Smooth muscle cell (in vitro differentiated cells): ENCODE measurements at regions not wholly inside any gene's neighbourhood (a gene's known extent, or its start where the extent isn't known, plus 50 kb on each side); places are given as distances from the start of the nearest gene placed in this dataset.

Experiments used
- DNase-seq: peaks from one replicate; lab custom pipeline; 2025; ENCODE audit not compliant: unreplicated experiment; lab: John Stamatoyannopoulos, UW
- H2AFZ ChIP-seq: fragments of 200-600 bp; sonication (generic); 2 replicates; pipeline ENCODE4 v1.6.0; 2016; ENCODE audit warnings: antibody characterized with exemption, low read depth, mild to moderate bottlenecking
- H3F3A ChIP-seq: fragments of 200-600 bp; sonication (generic); 2 replicates; pipeline ENCODE4 v1.6.0; 2017; ENCODE audit warnings: antibody characterized with exemption, low read depth
- H3K27ac ChIP-seq: fragments of 200-600 bp; sonication (generic); 2 replicates; pipeline ENCODE4 v1.5.1; 2016; ENCODE audit warnings: low read depth, mild to moderate bottlenecking
- H3K27me3 ChIP-seq: fragments of 200-600 bp; sonication (generic); 2 replicates; pipeline ENCODE4 v1.6.1; 2016; ENCODE audit warnings: low read depth, mild to moderate bottlenecking
- H3K36me3 ChIP-seq: fragments of 200-600 bp; sonication (generic); 2 replicates; pipeline ENCODE4 v1.5.1; 2016; ENCODE audit warnings: low read depth
- H3K4me1 ChIP-seq: fragments of 200-600 bp; sonication (generic); 2 replicates; pipeline ENCODE4 v1.5.1; 2016; ENCODE audit warnings: low read depth
- H3K4me2 ChIP-seq: fragments of 200-600 bp; sonication (generic); 2 replicates; pipeline ENCODE4 v1.6.0; 2016; ENCODE audit warnings: mild to moderate bottlenecking
- H3K4me3 ChIP-seq: fragments of 200-600 bp; sonication (generic); 2 replicates; pipeline ENCODE4 v1.5.1; 2016; ENCODE audit warnings: mild to moderate bottlenecking
- H3K79me2 ChIP-seq: fragments of 200-600 bp; sonication (generic); 2 replicates; pipeline ENCODE4 v1.6.0; 2016; ENCODE audit warnings: low read depth, mild to moderate bottlenecking
- H3K9ac ChIP-seq: fragments of 200-600 bp; sonication (generic); 2 replicates; pipeline ENCODE4 v1.6.0; 2016; ENCODE audit warnings: low read depth
- H3K9me3 ChIP-seq: fragments of 200-600 bp; sonication (generic); replicated peaks from 2 replicates; pipeline ENCODE4 v1.5.1; 2016; ENCODE audit warnings: low read depth
- H4K20me1 ChIP-seq: fragments of 200-600 bp; sonication (generic); 2 replicates; pipeline ENCODE4 v1.6.0; 2016; ENCODE audit warnings: low read depth
- CTCF ChIP-seq: fragments of 200-600 bp; sonication (generic); IDR thresholded peaks from 2 replicates; pipeline ENCODE4 v1.5.1; 2017; ENCODE audit warnings: borderline replicate concordance, mild to moderate bottlenecking, antibody characterized with exemption; ENCODE audit not compliant: insufficient read depth, poor library complexity, severe bottlenecking
- WGBS: methylation state at CpG from one replicate; pipeline ENCODE4 v1.1.7; 2016; ENCODE audit warnings: low lambda C conversion rate; 5-methylcytosine and 5-hydroxymethylcytosine counted together

- Histone ChIP-seq H3K79me2 (no peaks in the 10 kb centered on the region), H3K27ac (peak overlapping the region; percentile 40), H4K20me1 (no peaks in the 10 kb centered on the region), H3K4me1 (peaks cover 14% of the 10 kb centered on the region), H3K27me3 (no peaks in the 10 kb centered on the region), H3F3A (peaks cover 5% of the 10 kb centered on the region), H3K9me3 (no peaks in the 10 kb centered on the region), H3K4me2 (peak overlapping the region; percentile 64), H3K36me3 (no peaks in the 10 kb centered on the region), H2AFZ (no peak overlapping the region), H3K9ac (no peak overlapping the region), H3K4me3 (no peak overlapping the region)
- WGBS: 60% methylated on average over 8 of the region's 8 CpGs
- no peak for TF ChIP-seq CTCF
- no peak for DNase-seq
Observed at GRCh38 chr1:212219679-212220463, 65.3 kb upstream of the PPP2R5A start.

GRCh38 chr1:212221801-212222200 lies 63.4 kb upstream of the PPP2R5A start:
- no peak overlapping the region for H2AFZ ChIP-seq
- H3K79me2 ChIP-seq: no peaks in the 10 kb centered on the region
- H3K27me3 ChIP-seq: no peaks in the 10 kb centered on the region
- H3K4me2 ChIP-seq: no peak overlapping the region
- no peaks in the 10 kb centered on the region for H3K36me3 ChIP-seq
- H3K27ac ChIP-seq: no peak overlapping the region
- H3K9me3 ChIP-seq: no peaks in the 10 kb centered on the region
- no peak overlapping the region for H3K9ac ChIP-seq
- 53% methylated on average over 1 of the region's 1 CpG for WGBS
- no peaks in the 10 kb centered on the region for H4K20me1 ChIP-seq
- no peak for DNase-seq
- no peak for TF ChIP-seq CTCF
- peaks cover 14% of the 10 kb centered on the region for H3K4me1 ChIP-seq
- peaks cover 5% of the 10 kb centered on the region for H3F3A ChIP-seq
- no peak overlapping the region for H3K4me3 ChIP-seq

GRCh38 chr1:212224102-212224501 lies 61.1 kb upstream of the PPP2R5A start:
- Histone ChIP-seq H3K27ac (no peak overlapping the region), H3K4me1 (peaks cover 10% of the 10 kb centered on the region), H3K4me2 (no peak overlapping the region), H4K20me1 (no peaks in the 10 kb centered on the region), H3K79me2 (no peaks in the 10 kb centered on the region), H3K4me3 (no peak overlapping the region), H3K36me3 (no peaks in the 10 kb centered on the region), H3K9me3 (no peaks in the 10 kb centered on the region), H3F3A (peaks cover 2% of the 10 kb centered on the region), H2AFZ (no peak overlapping the region), H3K9ac (no peak overlapping the region), H3K27me3 (no peaks in the 10 kb centered on the region)
- 73% methylated on average over 2 of the region's 2 CpGs for WGBS
- DNase-seq: no peak
- no peak for TF ChIP-seq CTCF

GRCh38 chr1:212225416-212225815 lies 59.8 kb upstream of the PPP2R5A start:
- Histone ChIP-seq H3K4me2 (no peak overlapping the region), H3K9ac (no peak overlapping the region), H3F3A (no peaks in the 10 kb centered on the region), H3K4me3 (no peak overlapping the region), H3K27ac (no peak overlapping the region), H3K36me3 (no peaks in the 10 kb centered on the region), H3K4me1 (no peaks in the 10 kb centered on the region), H3K79me2 (no peaks in the 10 kb centered on the region), H4K20me1 (no peaks in the 10 kb centered on the region), H2AFZ (no peak overlapping the region), H3K9me3 (no peaks in the 10 kb centered on the region), H3K27me3 (no peaks in the 10 kb centered on the region)
- 81% methylated on average over 6 of the region's 6 CpGs for WGBS
- TF ChIP-seq CTCF: no peak
- no peak for DNase-seq
